IMR-90 (cell line): ENCODE measurements at regions not wholly inside any gene's neighbourhood (a gene's known extent, or its start where the extent isn't known, plus 50 kb on each side); places are given as distances from the start of the nearest gene placed in this dataset.

Source experiments
- ATAC-seq: fragments of 200-7000 bp; cut with Tn5 transposase; 2 replicates; pipeline ENCODE4 v1.9.1; 2020; ENCODE audit warnings: low read depth, mild to moderate bottlenecking, moderate library complexity
- BruUV-seq: library from RNA; stranded (reverse); fragments of 400-500 nt; replicated peaks from 2 replicates; lab custom pipeline; 2021; lab: Mats Ljungman, UMichigan
- CTCF ChIA-PET: fragments of 300-600 bp; formaldehyde crosslinking; extraction: SDS; loops from one replicate; lab custom pipeline; 2021; ENCODE audit warnings: antibody characterized with exemption; lab: Yijun Ruan, JAX
- POLR2A ChIA-PET: fragments of 300-600 bp; sonication (Branson Sonifier 250); formaldehyde crosslinking; loops from one replicate; lab custom pipeline; 2022; ENCODE audit warnings: antibody characterized with exemption; ENCODE audit not compliant: unreplicated experiment; lab: Charles Lee
- DNase-seq: peaks from one replicate; pipeline ENCODE4 v3.0.0; 2013
- H2AFZ ChIP-seq: replicated peaks from 2 replicates; pipeline ENCODE3; 2013; ENCODE audit warnings: low read length, mild to moderate bottlenecking; ENCODE audit not compliant: poor library complexity
- H2AK5ac ChIP-seq: 2 replicates; pipeline ENCODE4 v1.6.1; 2013; ENCODE audit warnings: low read depth, low read length, inconsistent platforms
- H2AK9ac ChIP-seq: replicated peaks from 2 replicates; pipeline ENCODE3; 2013; ENCODE audit warnings: mild to moderate bottlenecking, low read depth, low read length, moderate library complexity; ENCODE audit not compliant: poor library complexity
- H2BK120ac ChIP-seq: 2 replicates; pipeline ENCODE4 v1.6.1; 2013; ENCODE audit warnings: low read depth, low read length, inconsistent platforms
- H2BK15ac ChIP-seq: 3 replicates; pipeline ENCODE4 v1.6.1; 2013; ENCODE audit warnings: low read depth, low read length, inconsistent platforms
- H2BK20ac ChIP-seq: 2 replicates; pipeline ENCODE4 v1.6.1; 2013; ENCODE audit warnings: low read depth, mild to moderate bottlenecking, inconsistent platforms, low read length, moderate library complexity
- H2BK5ac ChIP-seq: 2 replicates; pipeline ENCODE4 v1.6.1; 2013; ENCODE audit warnings: mild to moderate bottlenecking, low read depth, low read length, inconsistent platforms; ENCODE audit not compliant: poor library complexity, severe bottlenecking
- H3K14ac ChIP-seq: replicated peaks from 2 replicates; pipeline ENCODE4 v1.6.1; 2013; ENCODE audit warnings: low read depth, low read length, inconsistent platforms
- H3K18ac ChIP-seq: 2 replicates; pipeline ENCODE4 v1.6.1; 2013; ENCODE audit warnings: low read depth, low read length, control low read depth
- H3K23ac ChIP-seq: 2 replicates; pipeline ENCODE4 v1.6.1; 2013; ENCODE audit warnings: low read depth, low read length, inconsistent platforms
- H3K27ac ChIP-seq: 2 replicates; pipeline ENCODE4 v1.5.1; 2013; ENCODE audit warnings: mild to moderate bottlenecking, control low read depth, low read length; ENCODE audit not compliant: insufficient read depth
- H3K27me3 ChIP-seq: 2 replicates; pipeline ENCODE4 v1.6.1; 2013; ENCODE audit warnings: low read length; ENCODE audit not compliant: control insufficient read depth, insufficient read depth
- H3K36me3 ChIP-seq: 2 replicates; pipeline ENCODE4 v1.6.1; 2013; ENCODE audit warnings: low read length, mixed read lengths; ENCODE audit not compliant: control insufficient read depth, insufficient read depth
- H3K4ac ChIP-seq: 2 replicates; pipeline ENCODE4 v1.6.1; 2013; ENCODE audit warnings: low read depth, low read length, inconsistent platforms
- H3K4me1 ChIP-seq: 2 replicates; pipeline ENCODE4 v1.6.1; 2013; ENCODE audit warnings: low read length, mixed read lengths; ENCODE audit not compliant: control insufficient read depth, insufficient read depth
- H3K4me2 ChIP-seq: 2 replicates; pipeline ENCODE4 v1.6.1; 2013; ENCODE audit warnings: low read depth, mild to moderate bottlenecking, control low read depth, low read length, moderate library complexity
- H3K4me3 ChIP-seq: 2 replicates; pipeline ENCODE4 v1.5.1; 2013; ENCODE audit warnings: low read depth, mild to moderate bottlenecking, control low read depth, low read length, moderate library complexity; ENCODE audit not compliant: insufficient read depth
- H3K56ac ChIP-seq: 2 replicates; pipeline ENCODE4 v1.6.1; 2013; ENCODE audit warnings: low read length, inconsistent platforms; ENCODE audit not compliant: insufficient read depth; ENCODE audit errors: extremely low read depth
- H3K79me1 ChIP-seq, 2 experiments: 2 replicates each; pipeline ENCODE4 v1.6.1; 2013; ENCODE audit warnings: low read length in 2 of 2, inconsistent platforms in 1 of 2, low read depth in 1 of 2
- H3K9ac ChIP-seq: 2 replicates; pipeline ENCODE4 v1.6.1; 2013; ENCODE audit warnings: low read depth, low read length, control low read depth
- H3K9me1 ChIP-seq: 2 replicates; pipeline ENCODE4 v1.6.1; 2013; ENCODE audit warnings: low read length, inconsistent platforms; ENCODE audit not compliant: insufficient read depth
- H3K9me3 ChIP-seq: 2 replicates; pipeline ENCODE4 v1.6.1; 2013; ENCODE audit warnings: low read length; ENCODE audit not compliant: control insufficient read depth, insufficient read depth
- H4K20me1 ChIP-seq: 2 replicates; pipeline ENCODE4 v1.6.1; 2013; ENCODE audit warnings: low read length, inconsistent platforms; ENCODE audit not compliant: insufficient read depth
- H4K5ac ChIP-seq: 2 replicates; pipeline ENCODE4 v1.6.1; 2013; ENCODE audit warnings: mild to moderate bottlenecking, low read depth, low read length, control low read depth
- H4K8ac ChIP-seq, 2 experiments: 2 replicates each; pipeline ENCODE4 v1.6.1; 2013; ENCODE audit warnings: low read depth in 2 of 2, low read length in 2 of 2, control low read depth in 1 of 2, inconsistent platforms in 1 of 2
- H4K91ac ChIP-seq: 2 replicates; pipeline ENCODE4 v1.6.1; 2013; ENCODE audit warnings: low read depth, low read length, inconsistent platforms; ENCODE audit not compliant: insufficient read depth
- ELK1 ChIP-seq: fragments of 150-350 bp; IDR thresholded peaks from 2 replicates; pipeline ENCODE4 v1.6.1; 2016; ENCODE audit warnings: low read depth, mild to moderate bottlenecking, low read length, moderate library complexity, borderline replicate concordance
- FOS ChIP-seq: fragments of 150-350 bp; IDR thresholded peaks from 2 replicates; pipeline ENCODE4 v1.6.1; 2016; ENCODE audit warnings: low read depth, low read length
- MAFK ChIP-seq: IDR thresholded peaks from 2 replicates; pipeline ENCODE4 v1.6.1; 2012; ENCODE audit warnings: low read depth, low read length, improper control_type of control experiment
- RCOR1 ChIP-seq: IDR thresholded peaks from 2 replicates; pipeline ENCODE4 v1.6.1; 2012; ENCODE audit warnings: mild to moderate bottlenecking, low read length, improper control_type of control experiment; ENCODE audit not compliant: insufficient replicate concordance
- RFX5 ChIP-seq: IDR thresholded peaks from 2 replicates; pipeline ENCODE4 v1.8.0; 2012; ENCODE audit warnings: low read depth, mild to moderate bottlenecking, low read length, moderate library complexity
- WGBS, 2 experiments: methylation state at CpG; one replicate each; pipeline versions ENCODE4 v1.1.5 to v1.1.7; 2013; ENCODE audit warnings: missing lambda C conversion rate in 2 of 2; ENCODE audit not compliant: insufficient read length in 1 of 2; ENCODE audit errors: extremely low coverage in 2 of 2; 5-methylcytosine and 5-hydroxymethylcytosine counted together
- dilution Hi-C: fragments of 300-500 bp; cut with HindIII; formaldehyde crosslinking; loops from one replicate; pipeline ENCODE4 v1.14.3; 2018; ENCODE audit warnings: low sequenced_read_pairs; ENCODE audit not compliant: unreplicated experiment
- in situ Hi-C: fragments of 300-500 bp; cut with MboI; formaldehyde crosslinking; loops from 3 replicates; pipeline ENCODE4 v1.14.3; 2019; ENCODE audit warnings: low sequenced_read_pairs, inconsistent platforms, mixed read lengths
- intact Hi-C: fragments of 100-400 bp; cut with micrococcal nuclease; formaldehyde crosslinking; loops from 2 replicates; pipeline ENCODE4 v1.10.0; 2022

- H3K4ac ChIP-seq: no peak overlapping the region
- no peak overlapping the region for H2AK9ac ChIP-seq
- H4K91ac ChIP-seq: no peak overlapping the region
- H3K9ac ChIP-seq: no peak overlapping the region
- no peak overlapping the region for H2BK120ac ChIP-seq
- no peak overlapping the region for H2AFZ ChIP-seq
- in situ Hi-C loops: no loop called here
- no peak overlapping the region for H3K14ac ChIP-seq
- H3K56ac ChIP-seq: no peak overlapping the region
- no peak overlapping the region for H2AK5ac ChIP-seq
- H3K27ac ChIP-seq: no peak overlapping the region
- no peaks in the 10 kb centered on the region for H4K20me1 ChIP-seq
- POLR2A ChIA-PET: no interaction called here
- H4K8ac ChIP-seq: no peak overlapping the region
- no peaks in the 10 kb centered on the region for H3K36me3 ChIP-seq
- no peak for ATAC-seq
- no peak overlapping the region for H2BK15ac ChIP-seq
- TF ChIP-seq RCOR1 (no peak), MAFK (no peak), FOS (no peak), RFX5 (no peak), ELK1 (no peak)
- no peak overlapping the region for H4K5ac ChIP-seq
- no CpG with 5 or more reads among the region's 4 CpGs for WGBS, 2 experiments
- no peaks in the 10 kb centered on the region for H3K9me1 ChIP-seq
- H3K23ac ChIP-seq: no peak overlapping the region
- no peak overlapping the region for H2BK20ac ChIP-seq
- no peak overlapping the region for H3K18ac ChIP-seq
- peaks cover 26% of the 10 kb centered on the region for H3K27me3 ChIP-seq
- no TSS peak for BruUV-seq
- dilution Hi-C loops: no loop called here
- intact Hi-C loops: no loop called here
- no peak for DNase-seq
- H3K79me1 ChIP-seq: no peaks in the 10 kb centered on the region
- H3K4me1 ChIP-seq: no peaks in the 10 kb centered on the region
- H3K9me3 ChIP-seq: no peaks in the 10 kb centered on the region
- H3K4me3 ChIP-seq: no peak overlapping the region
- no peak overlapping the region for H3K4me2 ChIP-seq
- H2BK5ac ChIP-seq: no peak overlapping the region
- CTCF ChIA-PET: no interaction called here
Observed at GRCh38 chr15:79602180-79602579, 170.0 kb downstream of the MINAR1 start.
